Uterus (tissue), 2 donors: ENCODE measurements at regions not wholly inside any gene's neighbourhood (a gene's known extent, or its start where the extent isn't known, plus 50 kb on each side); places are given as distances from the start of the nearest gene placed in this dataset.

Source experiments
- POLR2A ChIP-seq, 2 donors: fragments of 450-650 bp; IDR thresholded peaks; one replicate each; pipeline ENCODE4 v1.6.1; 2016; ENCODE audit warnings: antibody characterized with exemption in 2 of 2, mild to moderate bottlenecking in 1 of 2, moderate library complexity in 1 of 2
- TF ChIP-seq, protein P1 (sequence below), 4 experiments: fragments of 200-600 bp in 2 of 4; fragments of 450-650 bp in 2 of 4; sonication (generic) in 2 of 4; IDR thresholded peaks; one replicate each; pipeline ENCODE4 v1.5.1; 2016 to 2019; ENCODE audit warnings: antibody characterized with exemption in 4 of 4, mild to moderate bottlenecking in 2 of 4, moderate library complexity in 1 of 4

DNA sequence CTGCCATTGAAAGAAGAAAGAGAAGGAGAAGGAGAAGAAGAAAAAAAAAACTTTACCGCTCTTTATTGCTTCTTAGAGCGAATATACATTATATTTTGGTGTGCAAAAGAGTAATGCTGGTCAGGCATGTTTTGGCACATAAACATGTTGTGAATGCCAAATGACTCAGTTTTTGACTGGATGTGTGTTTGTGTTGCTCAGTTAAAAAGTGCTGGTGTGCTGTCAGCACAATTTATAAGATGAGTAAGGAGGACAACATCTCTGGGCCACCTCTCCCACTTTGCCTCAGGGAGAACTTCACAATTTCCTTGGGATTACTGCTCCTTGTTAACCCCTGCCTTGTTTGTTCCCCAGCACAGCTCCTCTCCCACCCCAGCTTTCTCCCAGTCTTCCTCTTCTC is 584.8 kb downstream of the ETNK1 start:
- TF ChIP-seq, protein P1, sequence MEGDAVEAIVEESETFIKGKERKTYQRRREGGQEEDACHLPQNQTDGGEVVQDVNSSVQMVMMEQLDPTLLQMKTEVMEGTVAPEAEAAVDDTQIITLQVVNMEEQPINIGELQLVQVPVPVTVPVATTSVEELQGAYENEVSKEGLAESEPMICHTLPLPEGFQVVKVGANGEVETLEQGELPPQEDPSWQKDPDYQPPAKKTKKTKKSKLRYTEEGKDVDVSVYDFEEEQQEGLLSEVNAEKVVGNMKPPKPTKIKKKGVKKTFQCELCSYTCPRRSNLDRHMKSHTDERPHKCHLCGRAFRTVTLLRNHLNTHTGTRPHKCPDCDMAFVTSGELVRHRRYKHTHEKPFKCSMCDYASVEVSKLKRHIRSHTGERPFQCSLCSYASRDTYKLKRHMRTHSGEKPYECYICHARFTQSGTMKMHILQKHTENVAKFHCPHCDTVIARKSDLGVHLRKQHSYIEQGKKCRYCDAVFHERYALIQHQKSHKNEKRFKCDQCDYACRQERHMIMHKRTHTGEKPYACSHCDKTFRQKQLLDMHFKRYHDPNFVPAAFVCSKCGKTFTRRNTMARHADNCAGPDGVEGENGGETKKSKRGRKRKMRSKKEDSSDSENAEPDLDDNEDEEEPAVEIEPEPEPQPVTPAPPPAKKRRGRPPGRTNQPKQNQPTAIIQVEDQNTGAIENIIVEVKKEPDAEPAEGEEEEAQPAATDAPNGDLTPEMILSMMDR (IDR thresholded peaks at IDR 0.05) = no peak
- TF ChIP-seq POLR2A (IDR thresholded peaks at IDR 0.05) = no peak
